ENCODE measurements at regions not wholly inside any gene's neighbourhood (a gene's known extent, or its start where the extent isn't known, plus 50 kb on each side); places are given as distances from the start of the nearest gene placed in this dataset.

DNA sequence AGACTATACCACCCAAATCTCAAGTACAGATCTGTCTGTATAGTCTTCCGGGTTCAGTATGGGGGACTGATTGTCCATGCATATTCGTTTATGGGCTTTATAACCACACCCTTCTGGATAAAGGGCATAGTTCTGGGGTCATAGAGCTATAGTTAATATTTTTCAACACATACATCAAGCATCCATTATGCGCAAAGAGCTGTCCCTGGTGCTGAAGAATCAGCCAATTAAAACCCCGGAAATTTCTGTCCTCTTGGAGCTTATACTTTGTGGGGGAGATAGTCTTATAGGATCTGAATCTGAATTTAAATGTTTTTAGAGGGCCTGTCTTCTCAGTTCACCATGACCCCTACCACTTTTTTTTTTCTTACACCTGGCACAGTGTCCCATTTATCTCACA, 256.7 kb downstream of the SUDS3 start:
- no peak overlapping the region for H3K27ac ChIP-seq (ENCODE audit: low read depth in 1 of 2, low read length in 2 of 2)
- no peak overlapping the region for H3K9ac ChIP-seq (ENCODE audit: insufficient read depth, low read length, poor library complexity, severe bottlenecking)
- Mint-ChIP-seq H3K4me1 (no peaks in the 10 kb centered on the region), H3K9me3 (peaks cover 0 to 3% (median 0%) of the 10 kb centered on the region in 7 donors), H3K36me3 (no peaks in the 10 kb centered on the region), H3K27me3 (ENCODE audit: low read depth in 3 of 3) (no peaks in the 10 kb centered on the region), H3K27ac (no peak overlapping the region), H3K4me3 (no peak overlapping the region)
- H3K4me1 ChIP-seq (ENCODE audit: control insufficient read depth in 1 of 2, insufficient read depth in 2 of 2, low read length in 2 of 2), result no peaks in the 10 kb centered on the region
- no peaks in the 10 kb centered on the region for H3K36me3 ChIP-seq (replicated peaks in 1 of 2; ENCODE audit: control insufficient read depth in 1 of 2, insufficient read depth in 2 of 2, low read length in 2 of 2)
- no peaks in the 10 kb centered on the region for H3K9me3 ChIP-seq (replicated peaks in 1 of 2; ENCODE audit: control insufficient read depth in 1 of 2, insufficient read depth in 1 of 2, low read length in 2 of 2)
- TF ChIP-seq, protein P1, sequence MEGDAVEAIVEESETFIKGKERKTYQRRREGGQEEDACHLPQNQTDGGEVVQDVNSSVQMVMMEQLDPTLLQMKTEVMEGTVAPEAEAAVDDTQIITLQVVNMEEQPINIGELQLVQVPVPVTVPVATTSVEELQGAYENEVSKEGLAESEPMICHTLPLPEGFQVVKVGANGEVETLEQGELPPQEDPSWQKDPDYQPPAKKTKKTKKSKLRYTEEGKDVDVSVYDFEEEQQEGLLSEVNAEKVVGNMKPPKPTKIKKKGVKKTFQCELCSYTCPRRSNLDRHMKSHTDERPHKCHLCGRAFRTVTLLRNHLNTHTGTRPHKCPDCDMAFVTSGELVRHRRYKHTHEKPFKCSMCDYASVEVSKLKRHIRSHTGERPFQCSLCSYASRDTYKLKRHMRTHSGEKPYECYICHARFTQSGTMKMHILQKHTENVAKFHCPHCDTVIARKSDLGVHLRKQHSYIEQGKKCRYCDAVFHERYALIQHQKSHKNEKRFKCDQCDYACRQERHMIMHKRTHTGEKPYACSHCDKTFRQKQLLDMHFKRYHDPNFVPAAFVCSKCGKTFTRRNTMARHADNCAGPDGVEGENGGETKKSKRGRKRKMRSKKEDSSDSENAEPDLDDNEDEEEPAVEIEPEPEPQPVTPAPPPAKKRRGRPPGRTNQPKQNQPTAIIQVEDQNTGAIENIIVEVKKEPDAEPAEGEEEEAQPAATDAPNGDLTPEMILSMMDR (IDR thresholded peaks at IDR 0.05), result no peak
- H3K27me3 ChIP-seq (ENCODE audit: control insufficient read depth in 2 of 2, insufficient read depth in 2 of 2, low read length in 2 of 2), result no peaks in the 10 kb centered on the region
- no peaks in the 10 kb centered on the region for H3K79me2 ChIP-seq (ENCODE audit: insufficient read depth, low read length)
- WGBS (ENCODE audit: insufficient coverage), result no CpG with 5 or more reads among the region's 4 CpGs
- H3K4me2 ChIP-seq (replicated peaks; ENCODE audit: extremely low read depth, low read length, poor library complexity, severe bottlenecking), result no peak overlapping the region
- H2AFZ ChIP-seq (ENCODE audit: insufficient read depth, low read depth, low read length, poor library complexity, severe bottlenecking), result no peak overlapping the region
- no peaks in the 10 kb centered on the region for H4K20me1 ChIP-seq (ENCODE audit: insufficient read depth, low read length)
- no peak overlapping the region for H3K4me3 ChIP-seq (replicated peaks in 1 of 3; ENCODE audit: low read depth in 2 of 3, low read length in 3 of 3)
- no peak for DNase-seq
- intact Hi-C loops (cut with micrococcal nuclease), result no loop called here

DNA sequence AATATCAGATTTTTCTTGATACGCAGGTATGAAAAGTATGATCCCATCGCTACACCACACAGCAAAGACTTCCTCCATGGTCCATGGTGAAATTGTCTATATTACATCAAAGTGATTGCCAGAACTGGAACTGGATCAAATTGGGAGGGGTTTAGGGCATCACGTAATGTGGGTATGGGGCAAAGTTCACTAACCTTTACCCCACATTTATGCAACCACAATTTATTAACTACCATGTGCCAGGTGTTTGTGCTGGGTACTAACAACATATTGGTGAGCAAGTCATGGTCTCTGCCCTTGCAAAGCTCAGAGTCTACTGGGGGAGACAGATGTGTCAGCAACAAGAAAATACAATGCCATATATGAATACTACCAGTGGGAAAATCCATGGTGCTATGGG, 258.9 kb downstream of the SUDS3 start:
- Histone ChIP-seq H2AFZ (ENCODE audit: insufficient read depth, low read depth, low read length, poor library complexity, severe bottlenecking) (no peak overlapping the region), H3K4me2 (replicated peaks; ENCODE audit: extremely low read depth, low read length, poor library complexity, severe bottlenecking) (no peak overlapping the region), H3K36me3 (replicated peaks in 1 of 2; ENCODE audit: control insufficient read depth in 1 of 2, insufficient read depth in 2 of 2, low read length in 2 of 2) (no peaks in the 10 kb centered on the region), H3K4me1 (ENCODE audit: control insufficient read depth in 1 of 2, insufficient read depth in 2 of 2, low read length in 2 of 2) (no peaks in the 10 kb centered on the region), H3K9ac (ENCODE audit: insufficient read depth, low read length, poor library complexity, severe bottlenecking) (no peak overlapping the region), H4K20me1 (ENCODE audit: insufficient read depth, low read length) (no peaks in the 10 kb centered on the region), H3K27ac (ENCODE audit: low read depth in 1 of 2, low read length in 2 of 2) (no peak overlapping the region), H3K9me3 (replicated peaks in 1 of 2; ENCODE audit: control insufficient read depth in 1 of 2, insufficient read depth in 1 of 2, low read length in 2 of 2) (no peaks in the 10 kb centered on the region), H3K79me2 (ENCODE audit: insufficient read depth, low read length) (no peaks in the 10 kb centered on the region), H3K27me3 (ENCODE audit: control insufficient read depth in 2 of 2, insufficient read depth in 2 of 2, low read length in 2 of 2) (no peaks in the 10 kb centered on the region), H3K4me3 (replicated peaks in 1 of 3; ENCODE audit: low read depth in 2 of 3, low read length in 3 of 3) (no peak overlapping the region)
- no peaks in the 10 kb centered on the region for H3K36me3 Mint-ChIP-seq
- peaks cover 0 to 2% (median 0%) of the 10 kb centered on the region in 7 donors for H3K9me3 Mint-ChIP-seq
- no peak overlapping the region for H3K27ac Mint-ChIP-seq
- H3K4me1 Mint-ChIP-seq, result no peaks in the 10 kb centered on the region
- H3K4me3 Mint-ChIP-seq, result no peak overlapping the region
- WGBS (ENCODE audit: insufficient coverage), result no CpG with 5 or more reads among the region's 3 CpGs
- intact Hi-C loops (cut with micrococcal nuclease), result no loop called here
- no peak for DNase-seq
- no peaks in the 10 kb centered on the region for H3K27me3 Mint-ChIP-seq (ENCODE audit: low read depth in 3 of 3)
- TF ChIP-seq, protein P1 (IDR thresholded peaks at IDR 0.05), result no peak
